PFSK-1 (cell line): ENCODE measurements at regions not wholly inside any gene's neighbourhood (a gene's known extent, or its start where the extent isn't known, plus 50 kb on each side); places are given as distances from the start of the nearest gene placed in this dataset.

Experiments used
- POLR2AphosphoS5 ChIP-seq: IDR thresholded peaks from 2 replicates; pipeline ENCODE4 v1.6.1; 2012; ENCODE audit warnings: low read depth, mild to moderate bottlenecking, control low read depth, low read length, moderate library complexity
- SIN3A ChIP-seq: IDR thresholded peaks from 2 replicates; pipeline ENCODE4 v1.6.1; 2012; ENCODE audit warnings: mild to moderate bottlenecking, low read length, moderate library complexity, borderline replicate concordance; ENCODE audit not compliant: insufficient read depth
- TAF1 ChIP-seq: IDR thresholded peaks from 2 replicates; pipeline ENCODE4 v1.6.1; 2012; ENCODE audit warnings: low read length, control low read depth, borderline replicate concordance; ENCODE audit not compliant: insufficient read depth

DNA sequence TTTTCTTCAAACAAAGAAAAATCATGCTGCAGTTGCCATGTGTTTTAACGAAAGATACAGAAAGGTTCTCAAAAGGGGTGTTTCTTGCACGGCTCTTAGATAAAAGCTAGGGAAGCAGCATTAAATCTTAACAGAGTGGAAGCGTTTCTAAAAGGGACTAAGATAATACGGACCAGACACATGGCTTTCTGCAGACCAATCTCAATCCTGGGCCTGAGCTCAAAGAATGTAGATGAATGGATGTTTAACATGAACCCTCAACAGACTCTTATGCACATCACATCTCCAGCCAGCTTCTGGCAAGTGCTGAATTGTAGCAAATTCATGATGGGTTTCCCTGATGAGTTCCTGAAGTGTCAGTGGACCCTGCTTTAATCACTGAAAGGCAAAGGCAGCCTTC, 80.2 kb upstream of the COX10 start:
- TF ChIP-seq POLR2AphosphoS5 (no peak), TAF1 (no peak), SIN3A (no peak)
